Parathyroid adenoma (tissue), 2 donors: ENCODE measurements at regions not wholly inside any gene's neighbourhood (a gene's known extent, or its start where the extent isn't known, plus 50 kb on each side); places are given as distances from the start of the nearest gene placed in this dataset.

Experiments
- H2AFZ ChIP-seq: fragments of 300-600 bp; sonication (generic); one replicate; pipeline ENCODE4 v1.7.0; 2017; ENCODE audit warnings: antibody characterized with exemption, mild to moderate bottlenecking
- H3K27ac ChIP-seq: fragments of 300-600 bp; sonication (generic); one replicate; pipeline ENCODE4 v1.7.0; 2017
- H3K27me3 ChIP-seq: fragments of 300-600 bp; sonication (generic); one replicate; pipeline ENCODE4 v1.7.0; 2017; ENCODE audit warnings: low read length; ENCODE audit not compliant: control insufficient read depth, insufficient read depth
- H3K36me3 ChIP-seq: fragments of 300-600 bp; sonication (generic); one replicate; pipeline ENCODE4 v1.7.0; 2017; ENCODE audit warnings: low read length; ENCODE audit not compliant: control insufficient read depth, insufficient read depth
- H3K4me1 ChIP-seq: fragments of 300-600 bp; sonication (generic); one replicate; pipeline ENCODE4 v1.7.0; 2017; ENCODE audit warnings: control low read depth
- H3K4me2 ChIP-seq: fragments of 300-600 bp; sonication (generic); one replicate; pipeline ENCODE4 v1.7.0; 2017; ENCODE audit warnings: low read length
- H3K4me3 ChIP-seq: fragments of 300-600 bp; sonication (generic); one replicate; pipeline ENCODE4 v1.7.0; 2017; ENCODE audit warnings: low read depth, low read length
- H3K79me2 ChIP-seq: fragments of 300-600 bp; sonication (generic); one replicate; pipeline ENCODE4 v1.7.0; 2017; ENCODE audit warnings: control low read depth
- H3K9ac ChIP-seq: fragments of 300-600 bp; sonication (generic); one replicate; pipeline ENCODE4 v1.7.0; 2017; ENCODE audit warnings: mild to moderate bottlenecking
- H3K9me3 ChIP-seq: fragments of 300-600 bp; sonication (generic); one replicate; pipeline ENCODE4 v1.7.0; 2017; ENCODE audit warnings: low read length; ENCODE audit not compliant: control insufficient read depth
- CTCF ChIP-seq: fragments of 300-600 bp; sonication (generic); IDR thresholded peaks from one replicate; pipeline ENCODE4 v1.7.0; 2017; ENCODE audit warnings: antibody characterized with exemption, mild to moderate bottlenecking
- donor health status: primary hyperparathyroidism.

GRCh38 chr1:189022015-189022414 lies 1455.6 kb downstream of the BRINP3 start:
- no peak overlapping the region for H3K4me3 ChIP-seq
- H3K4me2 ChIP-seq = no peak overlapping the region
- no peak overlapping the region for H2AFZ ChIP-seq
- H3K4me1 ChIP-seq = no peaks in the 10 kb centered on the region
- H3K36me3 ChIP-seq = no peaks in the 10 kb centered on the region
- H3K27me3 ChIP-seq = no peaks in the 10 kb centered on the region
- H3K79me2 ChIP-seq = no peaks in the 10 kb centered on the region
- no peak overlapping the region for H3K9ac ChIP-seq
- H3K9me3 ChIP-seq = no peaks in the 10 kb centered on the region
- TF ChIP-seq CTCF = no peak
- H3K27ac ChIP-seq = no peak overlapping the region

GRCh38 chr1:189027512-189027911 lies 1450.2 kb downstream of the BRINP3 start:
- Histone ChIP-seq H3K4me1 (no peaks in the 10 kb centered on the region), H2AFZ (no peak overlapping the region), H3K4me3 (no peak overlapping the region), H3K27ac (no peak overlapping the region), H3K4me2 (no peak overlapping the region), H3K27me3 (no peaks in the 10 kb centered on the region), H3K9me3 (no peaks in the 10 kb centered on the region), H3K36me3 (no peaks in the 10 kb centered on the region), H3K79me2 (no peaks in the 10 kb centered on the region), H3K9ac (no peak overlapping the region)
- no peak for TF ChIP-seq CTCF

GRCh38 chr1:189033169-189033568 lies 1444.5 kb downstream of the BRINP3 start:
- no peak overlapping the region for H3K4me3 ChIP-seq
- H3K9ac ChIP-seq = no peak overlapping the region
- no peaks in the 10 kb centered on the region for H3K79me2 ChIP-seq
- H2AFZ ChIP-seq = no peak overlapping the region
- no peak overlapping the region for H3K4me2 ChIP-seq
- no peak overlapping the region for H3K27ac ChIP-seq
- H3K4me1 ChIP-seq = no peaks in the 10 kb centered on the region
- H3K27me3 ChIP-seq = no peaks in the 10 kb centered on the region
- no peak for TF ChIP-seq CTCF
- no peaks in the 10 kb centered on the region for H3K9me3 ChIP-seq
- no peaks in the 10 kb centered on the region for H3K36me3 ChIP-seq

- TF ChIP-seq CTCF = no peak
- Histone ChIP-seq H3K4me1 (no peaks in the 10 kb centered on the region), H3K27me3 (no peaks in the 10 kb centered on the region)
These were observed 1441.0 kb downstream of the BRINP3 start for GRCh38 chr1:189036628-189037027.

GRCh38 chr1:189046127-189046526 lies 1431.5 kb downstream of the BRINP3 start:
- no peaks in the 10 kb centered on the region for H3K4me1 ChIP-seq
- no peak overlapping the region for H3K4me2 ChIP-seq
- no peaks in the 10 kb centered on the region for H3K79me2 ChIP-seq
- no peak overlapping the region for H2AFZ ChIP-seq
- no peak overlapping the region for H3K27ac ChIP-seq
- H3K9ac ChIP-seq = no peak overlapping the region
- H3K36me3 ChIP-seq = no peaks in the 10 kb centered on the region
- H3K9me3 ChIP-seq = no peaks in the 10 kb centered on the region
- H3K4me3 ChIP-seq = no peak overlapping the region
- TF ChIP-seq CTCF = no peak
- no peaks in the 10 kb centered on the region for H3K27me3 ChIP-seq

More at GRCh38 chr1:189036628-189037027, 1441.0 kb downstream of the BRINP3 start:
- no peaks in the 10 kb centered on the region for H3K36me3 ChIP-seq
- H2AFZ ChIP-seq = no peak overlapping the region
- no peaks in the 10 kb centered on the region for H3K9me3 ChIP-seq
- no peak overlapping the region for H3K27ac ChIP-seq
- H3K4me3 ChIP-seq = no peak overlapping the region
- H3K9ac ChIP-seq = no peak overlapping the region
- no peaks in the 10 kb centered on the region for H3K79me2 ChIP-seq
- no peak overlapping the region for H3K4me2 ChIP-seq
